Thyroid gland (tissue), 4 donors: ENCODE measurements at regions not wholly inside any gene's neighbourhood (a gene's known extent, or its start where the extent isn't known, plus 50 kb on each side); places are given as distances from the start of the nearest gene placed in this dataset.

Source experiments
- CTCF ChIP-seq, 6 experiments: fragments of 200-600 bp in 3 of 6; fragments of 450-650 bp in 3 of 6; sonication (generic) in 3 of 6; IDR thresholded peaks; one replicate each; pipeline ENCODE4 v1.5.1; 2016 to 2019; ENCODE audit warnings: antibody characterized with exemption in 6 of 6, mild to moderate bottlenecking in 2 of 6, inconsistent platforms in 1 of 6, moderate library complexity in 1 of 6
- POLR2A ChIP-seq, 2 donors: fragments of 450-650 bp; IDR thresholded peaks; one replicate each; pipeline ENCODE4 v1.6.1; 2017; ENCODE audit warnings: antibody characterized with exemption in 2 of 2, mild to moderate bottlenecking in 2 of 2, moderate library complexity in 1 of 2

GRCh38 chr2:217273851-217274250, 414.0 kb upstream of the TNP1 start:
- TF ChIP-seq CTCF (IDR thresholded peaks at IDR 0.05) (no peak), POLR2A (IDR thresholded peaks at IDR 0.05) (no peak)
